MM.1S (cell line): ENCODE measurements at regions not wholly inside any gene's neighbourhood (a gene's known extent, or its start where the extent isn't known, plus 50 kb on each side); places are given as distances from the start of the nearest gene placed in this dataset.

Experiments used
- CTCF ChIP-seq: fragments of 300-600 bp; sonication (generic); IDR thresholded peaks from 2 replicates; pipeline ENCODE4 v1.5.1; 2016; ENCODE audit warnings: antibody characterized with exemption, low read length, mixed read lengths
- EZH2phosphoT487 ChIP-seq: fragments of 300-600 bp; sonication (generic); IDR thresholded peaks from 2 replicates; pipeline ENCODE4 v1.6.1; 2018; ENCODE audit warnings: antibody characterized with exemption, low read length

- TF ChIP-seq EZH2phosphoT487 (no peak), CTCF (no peak)
Observed at GRCh38 chr5:96031811-96032261, 70.2 kb upstream of the ELL2 start.
